CD14-positive monocyte (primary cell): ENCODE measurements at regions not wholly inside any gene's neighbourhood (a gene's known extent, or its start where the extent isn't known, plus 50 kb on each side); places are given as distances from the start of the nearest gene placed in this dataset.

Experiments
- DNase-seq, 3 donors: peaks; one replicate each; pipeline ENCODE4 v3.0.0-alpha.2; 2011 to 2022
- H2AFZ ChIP-seq: 2 replicates; pipeline ENCODE4 v1.6.0; 2012; ENCODE audit warnings: mild to moderate bottlenecking, low read depth, low read length, inconsistent platforms; ENCODE audit not compliant: insufficient read depth, poor library complexity, severe bottlenecking
- H3K27ac ChIP-seq, 2 donors: 1 replicate in 1 of 2; 2 replicates in 1 of 2; pipeline ENCODE4 v1.5.1; 2012 to 2013; ENCODE audit warnings: low read length in 2 of 2, control low read depth in 1 of 2, inconsistent platforms in 1 of 2, low read depth in 1 of 2, mild to moderate bottlenecking in 1 of 2
- H3K27me3 ChIP-seq, 2 donors: one replicate each; pipeline versions ENCODE4 v1.6.0 to v1.6.1; 2011 to 2013; ENCODE audit warnings: low read length in 2 of 2; ENCODE audit not compliant: control insufficient read depth in 2 of 2, insufficient read depth in 2 of 2
- H3K36me3 ChIP-seq, 2 donors: replicated peaks in 1 of 2; 1 replicate in 1 of 2; 2 replicates in 1 of 2; pipeline versions ENCODE4 v1.5.1 to v1.6.1; 2012 to 2013; ENCODE audit warnings: low read length in 2 of 2, control low read depth in 1 of 2, inconsistent platforms in 1 of 2, mild to moderate bottlenecking in 1 of 2; ENCODE audit not compliant: insufficient read depth in 2 of 2, control insufficient read depth in 1 of 2
- H3K4me1 ChIP-seq, 2 donors: 1 replicate in 1 of 2; 2 replicates in 1 of 2; pipeline versions ENCODE4 v1.5.1 to v1.6.1; 2012 to 2013; ENCODE audit warnings: low read length in 2 of 2, control low read depth in 1 of 2, inconsistent platforms in 1 of 2, mild to moderate bottlenecking in 1 of 2, moderate library complexity in 1 of 2; ENCODE audit not compliant: insufficient read depth in 2 of 2, control insufficient read depth in 1 of 2
- H3K4me2 ChIP-seq: replicated peaks from 2 replicates; pipeline ENCODE3; 2012; ENCODE audit warnings: low read length, moderate library complexity, mild to moderate bottlenecking; ENCODE audit not compliant: poor library complexity, severe bottlenecking; ENCODE audit errors: extremely low read depth
- H3K4me3 ChIP-seq, 3 experiments: fragments of 200-600 bp in 1 of 3; sonication (generic) in 1 of 3; replicated peaks in 1 of 3; 1 replicate in 2 of 3; 2 replicates in 1 of 3; pipeline ENCODE4 v1.5.1; 2011 to 2013; ENCODE audit warnings: low read length in 3 of 3, mild to moderate bottlenecking in 3 of 3, control low read depth in 2 of 3, low read depth in 2 of 3, inconsistent platforms in 1 of 3, moderate library complexity in 1 of 3
- H3K79me2 ChIP-seq: 2 replicates; pipeline ENCODE4 v1.6.0; 2012; ENCODE audit warnings: mild to moderate bottlenecking, control low read depth, inconsistent platforms, low read length, moderate library complexity; ENCODE audit not compliant: insufficient read depth
- H3K9ac ChIP-seq: 2 replicates; pipeline ENCODE4 v1.6.0; 2017; ENCODE audit warnings: low read length, mild to moderate bottlenecking; ENCODE audit not compliant: insufficient read depth, poor library complexity, severe bottlenecking
- H3K9me3 ChIP-seq, 2 donors: replicated peaks in 1 of 2; 1 replicate in 1 of 2; 2 replicates in 1 of 2; pipeline versions ENCODE4 v1.5.1 to v1.6.1; 2012 to 2013; ENCODE audit warnings: low read length in 2 of 2, control low read depth in 1 of 2; ENCODE audit not compliant: control insufficient read depth in 1 of 2, insufficient read depth in 1 of 2
- H4K20me1 ChIP-seq: 2 replicates; pipeline ENCODE4 v1.6.0; 2012; ENCODE audit warnings: mild to moderate bottlenecking, low read length, control low read depth, moderate library complexity; ENCODE audit not compliant: insufficient read depth
- H3K27ac Mint-ChIP-seq, 7 donors: one replicate each; pipeline ENCODE4 v1.8.0; 2020; ENCODE audit warnings: mild to moderate bottlenecking in 7 of 7, mixed read lengths in 7 of 7, moderate library complexity in 6 of 7, inconsistent platforms in 2 of 7
- H3K27me3 Mint-ChIP-seq, 3 donors: one replicate each; pipeline ENCODE4 v1.8.0; 2021 to 2022; ENCODE audit warnings: low read depth in 3 of 3, mild to moderate bottlenecking in 3 of 3, mixed read lengths in 3 of 3, moderate library complexity in 3 of 3, inconsistent platforms in 1 of 3
- H3K36me3 Mint-ChIP-seq, 2 donors: one replicate each; pipeline ENCODE4 v1.8.0; 2020; ENCODE audit warnings: mixed read lengths in 2 of 2, inconsistent platforms in 1 of 2, mild to moderate bottlenecking in 1 of 2
- H3K4me1 Mint-ChIP-seq: one replicate; pipeline ENCODE4 v1.8.0; 2020; ENCODE audit warnings: mild to moderate bottlenecking, mixed read lengths
- H3K4me3 Mint-ChIP-seq, 2 donors: one replicate each; pipeline ENCODE4 v1.8.0; 2020; ENCODE audit warnings: mild to moderate bottlenecking in 2 of 2, mixed read lengths in 2 of 2, moderate library complexity in 1 of 2
- H3K9me3 Mint-ChIP-seq, 7 donors: one replicate each; pipeline ENCODE4 v1.8.0; 2020 to 2022; ENCODE audit warnings: mixed read lengths in 7 of 7, mild to moderate bottlenecking in 6 of 7, moderate library complexity in 6 of 7, inconsistent platforms in 2 of 7
- WGBS: methylation state at CpG from one replicate; pipeline ENCODE4 v1.1.5; 2013; ENCODE audit warnings: missing lambda C conversion rate; ENCODE audit not compliant: insufficient coverage; 5-methylcytosine and 5-hydroxymethylcytosine counted together
- intact Hi-C, 2 donors: fragments of 100-400 bp; cut with micrococcal nuclease; formaldehyde crosslinking; loops; one replicate each; pipeline versions ENCODE4 v1.15.0 to v1.15.1; 2023
- TF ChIP-seq, protein P1 (sequence below): fragments of 200-600 bp; IDR thresholded peaks from one replicate; pipeline ENCODE4 v1.8.0; 2022; ENCODE audit warnings: antibody characterized with exemption, mild to moderate bottlenecking

GRCh38 chr15:62506217-62506805, 341.2 kb upstream of the C2CD4B start:
- Mint-ChIP-seq H3K27ac (no peak overlapping the region), H3K27me3 (peaks cover 0 to 3% (median 1%) of the 10 kb centered on the region in 3 donors), H3K4me1 (no peaks in the 10 kb centered on the region), H3K4me3 (no peak overlapping the region), H3K9me3 (peaks cover 0 to 3% (median 0%) of the 10 kb centered on the region in 7 donors), H3K36me3 (no peaks in the 10 kb centered on the region)
- H3K27ac ChIP-seq: no peak overlapping the region
- no peak overlapping the region for H3K9ac ChIP-seq
- 60% methylated on average over 1 of the region's 1 CpG for WGBS
- H3K4me2 ChIP-seq: no peak overlapping the region
- TF ChIP-seq, protein P1, sequence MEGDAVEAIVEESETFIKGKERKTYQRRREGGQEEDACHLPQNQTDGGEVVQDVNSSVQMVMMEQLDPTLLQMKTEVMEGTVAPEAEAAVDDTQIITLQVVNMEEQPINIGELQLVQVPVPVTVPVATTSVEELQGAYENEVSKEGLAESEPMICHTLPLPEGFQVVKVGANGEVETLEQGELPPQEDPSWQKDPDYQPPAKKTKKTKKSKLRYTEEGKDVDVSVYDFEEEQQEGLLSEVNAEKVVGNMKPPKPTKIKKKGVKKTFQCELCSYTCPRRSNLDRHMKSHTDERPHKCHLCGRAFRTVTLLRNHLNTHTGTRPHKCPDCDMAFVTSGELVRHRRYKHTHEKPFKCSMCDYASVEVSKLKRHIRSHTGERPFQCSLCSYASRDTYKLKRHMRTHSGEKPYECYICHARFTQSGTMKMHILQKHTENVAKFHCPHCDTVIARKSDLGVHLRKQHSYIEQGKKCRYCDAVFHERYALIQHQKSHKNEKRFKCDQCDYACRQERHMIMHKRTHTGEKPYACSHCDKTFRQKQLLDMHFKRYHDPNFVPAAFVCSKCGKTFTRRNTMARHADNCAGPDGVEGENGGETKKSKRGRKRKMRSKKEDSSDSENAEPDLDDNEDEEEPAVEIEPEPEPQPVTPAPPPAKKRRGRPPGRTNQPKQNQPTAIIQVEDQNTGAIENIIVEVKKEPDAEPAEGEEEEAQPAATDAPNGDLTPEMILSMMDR: no peak
- intact Hi-C loops: no loop called here
- no peaks in the 10 kb centered on the region for H3K4me1 ChIP-seq
- no peaks in the 10 kb centered on the region for H3K79me2 ChIP-seq
- H3K9me3 ChIP-seq: no peaks in the 10 kb centered on the region
- H2AFZ ChIP-seq: no peak overlapping the region
- H3K36me3 ChIP-seq: no peaks in the 10 kb centered on the region
- H4K20me1 ChIP-seq: no peaks in the 10 kb centered on the region
- no peaks in the 10 kb centered on the region for H3K27me3 ChIP-seq
- DNase-seq: no peak
- no peak overlapping the region for H3K4me3 ChIP-seq

DNA sequence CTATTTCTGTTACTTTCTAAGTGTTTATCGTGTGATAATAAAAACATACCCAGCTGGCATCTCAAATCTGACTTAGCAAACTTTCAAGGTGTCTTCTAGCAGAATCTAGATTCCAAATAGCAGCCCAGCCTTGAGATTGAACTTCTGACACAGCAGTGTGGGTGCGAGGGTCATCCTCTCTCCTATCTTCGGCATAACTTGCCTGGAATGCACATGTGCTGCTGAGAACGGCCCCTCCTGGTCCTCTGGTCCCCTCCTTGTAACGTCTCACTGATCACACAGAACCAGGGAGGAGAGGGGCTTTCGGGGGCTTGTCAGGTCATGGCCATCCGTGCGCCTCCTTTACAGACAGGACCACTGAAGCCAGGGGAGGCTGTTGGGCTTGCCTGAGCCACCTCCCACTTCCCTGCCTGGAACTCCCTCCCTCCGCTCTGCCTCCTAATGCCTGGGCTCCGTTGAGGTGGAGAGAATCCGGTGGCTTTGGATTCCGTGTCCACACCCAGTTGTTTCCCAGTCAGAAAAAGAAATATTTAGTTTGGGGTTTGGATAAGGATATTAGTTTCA, 344.4 kb upstream of the C2CD4B start:
- Mint-ChIP-seq H3K4me1 (no peaks in the 10 kb centered on the region), H3K9me3 (peaks cover 0 to 5% (median 0%) of the 10 kb centered on the region in 7 donors), H3K4me3 (no peak overlapping the region), H3K36me3 (no peaks in the 10 kb centered on the region), H3K27ac (no peak overlapping the region), H3K27me3 (peaks cover 0 to 3% (median 1%) of the 10 kb centered on the region in 3 donors)
- DNase-seq: no peak
- Histone ChIP-seq H3K4me2 (no peak overlapping the region), H3K27ac (no peak overlapping the region), H3K9ac (no peak overlapping the region), H3K4me3 (no peak overlapping the region), H4K20me1 (no peaks in the 10 kb centered on the region), H3K27me3 (no peaks in the 10 kb centered on the region), H2AFZ (no peak overlapping the region), H3K9me3 (no peaks in the 10 kb centered on the region), H3K79me2 (no peaks in the 10 kb centered on the region), H3K36me3 (no peaks in the 10 kb centered on the region), H3K4me1 (no peaks in the 10 kb centered on the region)
- intact Hi-C loops: no loop called here
- 97% methylated on average over 6 of the region's 12 CpGs for WGBS
- TF ChIP-seq, protein P1: no peak
